ENCODE measurements at regions not wholly inside any gene's neighbourhood (a gene's known extent, or its start where the extent isn't known, plus 50 kb on each side); places are given as distances from the start of the nearest gene placed in this dataset.

GRCh38 chr12:131346555-131347344 lies 364.1 kb upstream of the SFSWAP start:
- DNase-seq (ENCODE audit: low read depth in 1 of 2, low spot score in 1 of 2) = no peak
- H3K27ac ChIP-seq (replicated peaks) = no peak overlapping the region
- no peak overlapping the region for H3K4me3 ChIP-seq (replicated peaks; ENCODE audit: insufficient read depth, low read length)
- H3K27me3 ChIP-seq (ENCODE audit: insufficient read depth, poor library complexity, severe bottlenecking) = peaks cover 2% of the 10 kb centered on the region
- TF ChIP-seq, protein P1, sequence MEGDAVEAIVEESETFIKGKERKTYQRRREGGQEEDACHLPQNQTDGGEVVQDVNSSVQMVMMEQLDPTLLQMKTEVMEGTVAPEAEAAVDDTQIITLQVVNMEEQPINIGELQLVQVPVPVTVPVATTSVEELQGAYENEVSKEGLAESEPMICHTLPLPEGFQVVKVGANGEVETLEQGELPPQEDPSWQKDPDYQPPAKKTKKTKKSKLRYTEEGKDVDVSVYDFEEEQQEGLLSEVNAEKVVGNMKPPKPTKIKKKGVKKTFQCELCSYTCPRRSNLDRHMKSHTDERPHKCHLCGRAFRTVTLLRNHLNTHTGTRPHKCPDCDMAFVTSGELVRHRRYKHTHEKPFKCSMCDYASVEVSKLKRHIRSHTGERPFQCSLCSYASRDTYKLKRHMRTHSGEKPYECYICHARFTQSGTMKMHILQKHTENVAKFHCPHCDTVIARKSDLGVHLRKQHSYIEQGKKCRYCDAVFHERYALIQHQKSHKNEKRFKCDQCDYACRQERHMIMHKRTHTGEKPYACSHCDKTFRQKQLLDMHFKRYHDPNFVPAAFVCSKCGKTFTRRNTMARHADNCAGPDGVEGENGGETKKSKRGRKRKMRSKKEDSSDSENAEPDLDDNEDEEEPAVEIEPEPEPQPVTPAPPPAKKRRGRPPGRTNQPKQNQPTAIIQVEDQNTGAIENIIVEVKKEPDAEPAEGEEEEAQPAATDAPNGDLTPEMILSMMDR (IDR thresholded peaks at IDR 0.05; ENCODE audit: insufficient read depth, low read length) = no peak
- TF ChIP-seq, protein P2, sequence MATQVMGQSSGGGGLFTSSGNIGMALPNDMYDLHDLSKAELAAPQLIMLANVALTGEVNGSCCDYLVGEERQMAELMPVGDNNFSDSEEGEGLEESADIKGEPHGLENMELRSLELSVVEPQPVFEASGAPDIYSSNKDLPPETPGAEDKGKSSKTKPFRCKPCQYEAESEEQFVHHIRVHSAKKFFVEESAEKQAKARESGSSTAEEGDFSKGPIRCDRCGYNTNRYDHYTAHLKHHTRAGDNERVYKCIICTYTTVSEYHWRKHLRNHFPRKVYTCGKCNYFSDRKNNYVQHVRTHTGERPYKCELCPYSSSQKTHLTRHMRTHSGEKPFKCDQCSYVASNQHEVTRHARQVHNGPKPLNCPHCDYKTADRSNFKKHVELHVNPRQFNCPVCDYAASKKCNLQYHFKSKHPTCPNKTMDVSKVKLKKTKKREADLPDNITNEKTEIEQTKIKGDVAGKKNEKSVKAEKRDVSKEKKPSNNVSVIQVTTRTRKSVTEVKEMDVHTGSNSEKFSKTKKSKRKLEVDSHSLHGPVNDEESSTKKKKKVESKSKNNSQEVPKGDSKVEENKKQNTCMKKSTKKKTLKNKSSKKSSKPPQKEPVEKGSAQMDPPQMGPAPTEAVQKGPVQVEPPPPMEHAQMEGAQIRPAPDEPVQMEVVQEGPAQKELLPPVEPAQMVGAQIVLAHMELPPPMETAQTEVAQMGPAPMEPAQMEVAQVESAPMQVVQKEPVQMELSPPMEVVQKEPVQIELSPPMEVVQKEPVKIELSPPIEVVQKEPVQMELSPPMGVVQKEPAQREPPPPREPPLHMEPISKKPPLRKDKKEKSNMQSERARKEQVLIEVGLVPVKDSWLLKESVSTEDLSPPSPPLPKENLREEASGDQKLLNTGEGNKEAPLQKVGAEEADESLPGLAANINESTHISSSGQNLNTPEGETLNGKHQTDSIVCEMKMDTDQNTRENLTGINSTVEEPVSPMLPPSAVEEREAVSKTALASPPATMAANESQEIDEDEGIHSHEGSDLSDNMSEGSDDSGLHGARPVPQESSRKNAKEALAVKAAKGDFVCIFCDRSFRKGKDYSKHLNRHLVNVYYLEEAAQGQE (IDR thresholded peaks at IDR 0.05; ENCODE audit: insufficient replicate concordance, low read depth) = no peak
- TF ChIP-seq POLR2AphosphoS5 (IDR thresholded peaks at IDR 0.05; ENCODE audit: low read depth) (no peak), GABPA (IDR thresholded peaks at IDR 0.05; ENCODE audit: low read depth) (no peak), SPI1 (IDR thresholded peaks at IDR 0.05; ENCODE audit: borderline replicate concordance, low read depth) (no peak)

DNA sequence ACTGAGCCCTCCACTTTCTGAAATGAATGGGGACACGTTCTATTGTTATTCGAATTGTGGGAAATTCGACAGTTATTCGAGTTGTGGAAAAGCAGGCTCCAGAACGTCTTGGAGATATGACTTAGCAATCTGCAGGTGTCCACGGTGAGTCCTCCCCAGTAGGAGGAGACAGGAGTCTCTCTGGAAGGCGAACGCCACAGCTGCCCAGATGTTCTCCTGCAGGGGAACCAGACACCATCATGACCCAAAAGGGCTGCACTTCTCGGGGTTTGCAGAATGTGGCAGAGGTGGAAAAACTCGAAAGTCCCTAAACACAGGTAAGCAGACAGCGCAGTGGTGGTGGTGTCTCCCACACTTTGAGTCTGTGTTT lies 363.6 kb upstream of the SFSWAP start:
- Histone ChIP-seq H3K4me3 (replicated peaks; ENCODE audit: insufficient read depth, low read length) (no peak overlapping the region), H3K27me3 (ENCODE audit: insufficient read depth, poor library complexity, severe bottlenecking) (peaks cover 2% of the 10 kb centered on the region), H3K27ac (replicated peaks) (no peak overlapping the region)
- TF ChIP-seq, protein P2 (IDR thresholded peaks at IDR 0.05; ENCODE audit: insufficient replicate concordance, low read depth) = no peak
- TF ChIP-seq POLR2AphosphoS5 (IDR thresholded peaks at IDR 0.05; ENCODE audit: low read depth) (no peak), SPI1 (IDR thresholded peaks at IDR 0.05; ENCODE audit: borderline replicate concordance, low read depth) (no peak)
- TF ChIP-seq, protein P1 (IDR thresholded peaks at IDR 0.05; ENCODE audit: insufficient read depth, low read length) = no peak
- no peak for DNase-seq (ENCODE audit: low read depth in 1 of 2, low spot score in 1 of 2)

DNA sequence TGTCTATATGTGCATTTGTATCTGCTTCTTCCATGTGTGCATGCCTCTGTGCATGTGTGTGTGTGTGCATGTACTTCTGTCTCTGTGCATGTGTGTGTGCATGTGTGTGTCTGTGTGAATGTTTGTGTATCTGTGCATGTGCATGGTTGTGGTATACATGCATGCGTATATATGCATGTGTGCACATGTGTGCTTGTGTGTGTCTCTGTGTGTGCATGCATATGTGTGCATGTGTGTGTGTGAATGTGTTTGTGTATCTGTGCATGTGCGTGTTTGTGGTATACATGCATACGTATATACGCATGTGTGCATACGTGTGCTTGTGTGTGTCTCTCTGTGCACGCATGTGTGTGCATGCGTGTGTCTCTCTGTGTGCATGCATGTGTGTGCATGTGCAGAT lies 363.2 kb upstream of the SFSWAP start:
- Histone ChIP-seq H3K27me3 (ENCODE audit: insufficient read depth, poor library complexity, severe bottlenecking) (peaks cover 2% of the 10 kb centered on the region), H3K27ac (replicated peaks) (no peak overlapping the region), H3K4me3 (replicated peaks; ENCODE audit: insufficient read depth, low read length) (no peak overlapping the region)
- TF ChIP-seq POLR2AphosphoS5 (IDR thresholded peaks at IDR 0.05; ENCODE audit: low read depth) (no peak), GABPA (IDR thresholded peaks at IDR 0.05; ENCODE audit: low read depth) (no peak), SPI1 (IDR thresholded peaks at IDR 0.05; ENCODE audit: borderline replicate concordance, low read depth) (no peak)
- TF ChIP-seq, protein P2 (IDR thresholded peaks at IDR 0.05; ENCODE audit: insufficient replicate concordance, low read depth) = no peak
- no peak for DNase-seq (ENCODE audit: low read depth in 1 of 2, low spot score in 1 of 2)
